HG03064 (cell line): ENCODE measurements at regions not wholly inside any gene's neighbourhood (a gene's known extent, or its start where the extent isn't known, plus 50 kb on each side); places are given as distances from the start of the nearest gene placed in this dataset.
"Not testable (repeated sequence)": the region's sequence is repeated elsewhere in the genome, so short reads cannot be mapped to it uniquely, and the experiment has no call there.

Experiments used
- ATAC-seq: cut with Tn5 transposase; IDR thresholded peaks from one replicate; pipeline ENCODE4 v1.9.1; 2021; ENCODE audit warnings: low read depth; ENCODE audit not compliant: unreplicated experiment

- no peak for ATAC-seq
Measured at GRCh38 chr1:38584448-38585355, 274.9 kb downstream of the RRAGC start.

GRCh38 chr1:38583287-38583686 is 276.3 kb downstream of the RRAGC start:
- not testable (repeated sequence) for ATAC-seq

- ATAC-seq: no peak
Measured at GRCh38 chr1:38581396-38581795, 278.2 kb downstream of the RRAGC start.

GRCh38 chr1:38580594-38580993 is 279.0 kb downstream of the RRAGC start:
- no peak for ATAC-seq

- ATAC-seq: no peak
Measured at GRCh38 chr1:38579056-38579455, 280.5 kb downstream of the RRAGC start.

- ATAC-seq: no peak
Measured at GRCh38 chr1:38578271-38578951, 281.2 kb downstream of the RRAGC start.

- ATAC-seq: no peak
Measured at GRCh38 chr1:38577937-38578270, 281.7 kb downstream of the RRAGC start.

- ATAC-seq: no peak
Measured at GRCh38 chr1:38577385-38577784, 282.2 kb downstream of the RRAGC start.

- ATAC-seq: no peak
Measured at GRCh38 chr1:38576241-38576640, 283.3 kb downstream of the RRAGC start.

- ATAC-seq: no peak
Measured at GRCh38 chr1:38571726-38572125, 287.8 kb downstream of the RRAGC start.

- ATAC-seq: no peak
Measured at GRCh38 chr1:38570657-38570975, 289.0 kb downstream of the RRAGC start.

- ATAC-seq: no peak
Measured at GRCh38 chr1:38569932-38570656, 289.5 kb downstream of the RRAGC start.

GRCh38 chr1:38568061-38568857 is 291.3 kb downstream of the RRAGC start:
- no peak for ATAC-seq

- no peak for ATAC-seq
Measured at GRCh38 chr1:38567401-38567800, 292.2 kb downstream of the RRAGC start.

- no peak for ATAC-seq
Measured at GRCh38 chr1:38565020-38565491, 294.5 kb downstream of the RRAGC start.

GRCh38 chr1:38563942-38564735 is 295.4 kb downstream of the RRAGC start:
- ATAC-seq: no peak

GRCh38 chr1:38561725-38562124 is 297.8 kb downstream of the RRAGC start:
- ATAC-seq: no peak

- no peak for ATAC-seq
Measured at GRCh38 chr1:38561110-38561509, 298.5 kb downstream of the RRAGC start.

- ATAC-seq: no peak
Measured at GRCh38 chr1:38560457-38560856, 299.1 kb downstream of the RRAGC start.
